Activated CD8-positive, alpha-beta T cell treated with anti-CD3 and anti-CD28 coated beads for 36 hours (primary cell): ENCODE measurements at regions not wholly inside any gene's neighbourhood (a gene's known extent, or its start where the extent isn't known, plus 50 kb on each side); places are given as distances from the start of the nearest gene placed in this dataset.
A peak's percentile ranks its signal among the peaks of the same experiment; 100 is the strongest.
"Not testable (repeated sequence)": the region's sequence is repeated elsewhere in the genome, so short reads cannot be mapped to it uniquely, and the experiment has no call there.

Experiments
- ATAC-seq: fragments of 200-7000 bp; cut with Tn5 transposase; one replicate; pipeline ENCODE4 v1.10.0; 2021; ENCODE audit warnings: mild to moderate bottlenecking, moderate library complexity
- CTCF ChIA-PET: fragments of 350-600 bp; sonication (Branson Sonifier 250); formaldehyde crosslinking; loops from one replicate; lab custom pipeline; 2021; ENCODE audit warnings: antibody characterized with exemption; lab: Charles Lee
- POLR2A ChIA-PET: fragments of 350-600 bp; sonication (Branson Sonifier 250); formaldehyde crosslinking; loops from one replicate; lab custom pipeline; 2021; ENCODE audit warnings: antibody characterized with exemption; lab: Charles Lee
- DNase-seq: peaks from one replicate; pipeline ENCODE4 v3.0.0-alpha.2; 2020
- H3K27ac Mint-ChIP-seq: one replicate; pipeline ENCODE4 v1.8.0; 2021; ENCODE audit warnings: mild to moderate bottlenecking, mixed read lengths
- H3K27me3 Mint-ChIP-seq: one replicate; pipeline ENCODE4 v1.8.0; 2021; ENCODE audit warnings: mixed read lengths
- H3K36me3 Mint-ChIP-seq: one replicate; pipeline ENCODE4 v1.8.0; 2021; ENCODE audit warnings: low read depth, mixed read lengths
- H3K4me1 Mint-ChIP-seq: one replicate; pipeline ENCODE4 v1.8.0; 2021; ENCODE audit warnings: low read depth, mixed read lengths
- H3K4me3 Mint-ChIP-seq: one replicate; pipeline ENCODE4 v1.8.0; 2021; ENCODE audit warnings: mild to moderate bottlenecking, moderate library complexity, mixed read lengths
- H3K9me3 Mint-ChIP-seq: one replicate; pipeline ENCODE4 v1.8.0; 2021; ENCODE audit warnings: mixed read lengths
- intact Hi-C: fragments of 100-400 bp; cut with micrococcal nuclease; formaldehyde crosslinking; loops from one replicate; pipeline ENCODE4 v1.10.0; 2022
- TF ChIP-seq, protein P1 (sequence below): fragments of 200-600 bp; IDR thresholded peaks from one replicate; pipeline ENCODE4 v1.8.0; 2022; ENCODE audit warnings: antibody characterized with exemption, mild to moderate bottlenecking

DNA sequence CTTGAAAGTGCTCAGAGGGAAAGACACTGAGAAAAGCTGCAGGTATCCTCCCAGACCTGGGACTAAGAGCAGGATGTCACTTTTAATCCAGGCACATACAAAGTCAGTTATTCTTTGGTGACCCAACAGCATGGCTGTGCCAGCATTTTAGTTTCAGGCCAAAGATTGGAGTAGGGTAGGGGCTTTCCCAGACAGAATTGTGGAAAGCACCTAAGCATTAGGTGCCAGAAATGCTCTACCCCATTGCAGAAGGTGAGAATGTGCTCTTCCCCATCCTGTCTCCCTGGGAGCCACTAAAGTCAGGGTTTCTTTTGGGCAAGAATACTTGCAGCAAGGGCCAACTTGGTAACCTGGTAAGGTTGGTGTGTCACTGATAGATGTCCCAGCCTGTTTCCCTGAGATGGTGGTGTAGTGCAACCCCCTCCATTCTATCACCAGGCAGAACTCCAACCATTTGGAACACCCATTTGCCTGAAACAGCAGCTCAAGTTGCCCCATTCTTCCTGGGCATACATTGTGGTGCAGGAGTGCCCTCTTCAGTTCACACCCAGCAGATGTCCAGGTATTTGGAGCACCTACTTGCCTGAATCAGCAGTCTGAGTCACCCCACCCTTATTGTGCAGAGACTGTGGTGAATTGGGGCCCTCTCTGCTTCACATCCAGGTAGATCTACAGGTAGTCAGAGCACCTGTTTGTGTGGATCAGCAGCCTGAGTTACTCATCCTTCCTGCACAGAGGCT lies 183.5 kb downstream of the ZC4H2 start:
- no peaks in the 10 kb centered on the region for H3K36me3 Mint-ChIP-seq
- H3K27ac Mint-ChIP-seq: no peak overlapping the region
- DNase-seq: peak; percentile 1
- peaks cover 19% of the 10 kb centered on the region for H3K9me3 Mint-ChIP-seq
- ChIA-PET POLR2A (no interaction called here), CTCF (no interaction called here)
- no peak for ATAC-seq
- TF ChIP-seq, protein P1, sequence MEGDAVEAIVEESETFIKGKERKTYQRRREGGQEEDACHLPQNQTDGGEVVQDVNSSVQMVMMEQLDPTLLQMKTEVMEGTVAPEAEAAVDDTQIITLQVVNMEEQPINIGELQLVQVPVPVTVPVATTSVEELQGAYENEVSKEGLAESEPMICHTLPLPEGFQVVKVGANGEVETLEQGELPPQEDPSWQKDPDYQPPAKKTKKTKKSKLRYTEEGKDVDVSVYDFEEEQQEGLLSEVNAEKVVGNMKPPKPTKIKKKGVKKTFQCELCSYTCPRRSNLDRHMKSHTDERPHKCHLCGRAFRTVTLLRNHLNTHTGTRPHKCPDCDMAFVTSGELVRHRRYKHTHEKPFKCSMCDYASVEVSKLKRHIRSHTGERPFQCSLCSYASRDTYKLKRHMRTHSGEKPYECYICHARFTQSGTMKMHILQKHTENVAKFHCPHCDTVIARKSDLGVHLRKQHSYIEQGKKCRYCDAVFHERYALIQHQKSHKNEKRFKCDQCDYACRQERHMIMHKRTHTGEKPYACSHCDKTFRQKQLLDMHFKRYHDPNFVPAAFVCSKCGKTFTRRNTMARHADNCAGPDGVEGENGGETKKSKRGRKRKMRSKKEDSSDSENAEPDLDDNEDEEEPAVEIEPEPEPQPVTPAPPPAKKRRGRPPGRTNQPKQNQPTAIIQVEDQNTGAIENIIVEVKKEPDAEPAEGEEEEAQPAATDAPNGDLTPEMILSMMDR: no peak
- intact Hi-C loops: no loop called here
- no peaks in the 10 kb centered on the region for H3K4me1 Mint-ChIP-seq
- no peaks in the 10 kb centered on the region for H3K27me3 Mint-ChIP-seq
- H3K4me3 Mint-ChIP-seq: no peak overlapping the region

DNA sequence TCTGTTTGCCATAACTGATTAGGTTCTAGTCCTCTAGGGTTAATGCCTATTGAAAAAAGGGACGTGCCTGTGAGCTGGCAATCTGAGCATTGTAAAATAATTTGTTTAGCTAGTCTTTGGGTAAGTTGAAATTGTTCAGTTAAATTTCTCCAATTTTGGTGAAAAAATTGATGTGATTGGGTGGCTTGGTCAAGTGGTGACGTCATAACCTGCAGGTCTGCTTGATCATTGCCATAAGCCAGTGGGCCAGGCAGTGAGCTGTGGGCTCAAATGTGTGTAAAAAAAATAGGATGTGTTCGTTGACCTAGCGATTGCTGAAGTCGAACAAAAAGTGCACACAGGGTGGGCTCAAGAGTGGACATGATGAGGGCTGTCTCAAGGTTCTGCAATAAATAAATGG lies 193.3 kb downstream of the ZC4H2 start:
- TF ChIP-seq, protein P1: no peak
- POLR2A ChIA-PET: no interaction called here
- Mint-ChIP-seq H3K9me3 (peaks cover 6% of the 10 kb centered on the region), H3K36me3 (no peaks in the 10 kb centered on the region), H3K27ac (no peak overlapping the region), H3K4me1 (no peaks in the 10 kb centered on the region), H3K4me3 (no peak overlapping the region), H3K27me3 (no peaks in the 10 kb centered on the region)
- CTCF ChIA-PET: no interaction called here
- intact Hi-C loops: no loop called here
- ATAC-seq (no peak), DNase-seq (no peak)

DNA sequence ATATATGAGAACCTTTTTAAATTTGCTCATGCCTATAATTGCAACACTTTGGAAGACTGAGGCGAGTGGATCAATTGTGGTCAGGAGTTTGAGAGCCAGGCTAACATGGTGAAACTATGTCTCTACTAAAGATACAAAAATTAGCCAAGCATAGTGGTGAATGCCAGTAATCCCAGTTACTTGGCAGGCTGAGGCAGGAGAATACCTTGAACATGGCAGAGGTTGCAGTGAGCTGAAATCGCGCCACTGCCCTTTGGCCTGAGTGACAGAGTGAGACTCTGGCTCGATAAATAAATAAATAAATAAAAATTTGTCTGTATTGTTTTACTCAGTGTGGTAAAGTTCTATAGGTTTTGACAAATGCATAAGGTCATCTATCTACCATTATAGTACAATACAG lies 218.2 kb downstream of the ZC4H2 start:
- POLR2A ChIA-PET: no interaction called here
- intact Hi-C loops: no loop called here
- Mint-ChIP-seq H3K4me3 (no peak overlapping the region), H3K36me3 (peaks cover 4% of the 10 kb centered on the region), H3K27ac (no peak overlapping the region), H3K27me3 (no peaks in the 10 kb centered on the region), H3K9me3 (no peaks in the 10 kb centered on the region), H3K4me1 (peaks cover 7% of the 10 kb centered on the region)
- DNase-seq (no peak), ATAC-seq (no peak)
- CTCF ChIA-PET: interaction anchor here (1.1 kb wide), 1 partner anchor 694 kb away, joined by 3 read pairs; no protein-coding TSS in a partner anchor
- TF ChIP-seq, protein P1: no peak

DNA sequence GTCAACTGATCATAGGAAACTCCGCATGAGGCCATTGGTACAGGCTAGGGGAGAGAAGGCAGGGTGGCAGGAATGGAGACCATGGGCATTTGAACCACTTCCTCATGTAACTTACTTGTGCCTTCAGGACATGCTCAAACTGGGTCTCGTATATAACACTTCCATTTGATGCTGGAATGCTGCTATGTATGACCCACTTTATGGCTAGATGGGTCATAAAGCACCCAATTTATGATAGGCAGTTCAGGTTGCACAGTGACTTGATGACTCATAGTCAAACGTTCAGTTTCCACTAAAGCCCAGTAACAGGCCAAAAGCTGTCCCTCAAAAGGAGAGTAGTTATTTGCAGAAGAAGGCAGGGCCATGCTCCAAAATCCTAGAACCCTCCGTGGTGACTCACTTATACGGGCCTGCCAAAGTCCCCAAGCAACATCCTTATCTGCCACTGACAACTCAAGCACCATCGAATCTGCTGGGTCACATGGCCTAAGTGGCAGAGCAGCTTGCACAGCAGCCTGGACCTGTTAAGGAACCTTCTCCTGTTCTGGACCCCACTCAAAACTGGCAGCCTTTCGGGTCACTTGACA lies 236.4 kb downstream of the ZC4H2 start:
- peaks cover 2% of the 10 kb centered on the region for H3K9me3 Mint-ChIP-seq
- no peaks in the 10 kb centered on the region for H3K4me1 Mint-ChIP-seq
- CTCF ChIA-PET: no interaction called here
- no peak overlapping the region for H3K4me3 Mint-ChIP-seq
- H3K36me3 Mint-ChIP-seq: no peaks in the 10 kb centered on the region
- TF ChIP-seq, protein P1: no peak
- intact Hi-C loops: no loop called here
- no peak overlapping the region for H3K27ac Mint-ChIP-seq
- ATAC-seq: no peak
- DNase-seq: no peak
- no peaks in the 10 kb centered on the region for H3K27me3 Mint-ChIP-seq
- POLR2A ChIA-PET: no interaction called here

DNA sequence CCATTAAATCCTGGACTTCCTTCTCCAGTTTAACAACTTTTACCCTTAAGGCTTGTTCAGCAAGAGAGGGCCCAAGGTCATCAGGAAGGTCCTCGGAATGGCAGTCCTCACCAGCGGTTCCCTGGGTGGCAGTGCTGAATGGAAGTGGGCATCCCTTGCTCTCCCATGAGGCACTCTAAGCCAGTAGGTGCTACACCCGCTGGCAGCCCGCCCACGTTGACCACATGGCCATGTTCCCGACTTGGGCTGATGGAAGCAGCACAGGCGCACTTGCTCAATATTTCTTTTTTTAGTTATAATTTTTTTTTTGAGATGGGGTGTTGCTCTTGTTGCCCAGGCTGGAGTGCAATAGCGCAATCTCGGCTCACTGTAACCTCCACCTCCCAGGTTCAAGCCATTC lies 277.9 kb downstream of the ZC4H2 start:
- Mint-ChIP-seq H3K27me3 (no peaks in the 10 kb centered on the region), H3K27ac (no peak overlapping the region), H3K9me3 (peaks cover 9% of the 10 kb centered on the region), H3K4me1 (no peaks in the 10 kb centered on the region), H3K4me3 (no peak overlapping the region), H3K36me3 (no peaks in the 10 kb centered on the region)
- ChIA-PET POLR2A (no interaction called here), CTCF (no interaction called here)
- TF ChIP-seq, protein P1: no peak
- intact Hi-C loops: no loop called here
- DNase-seq (no peak), ATAC-seq (no peak)

DNA sequence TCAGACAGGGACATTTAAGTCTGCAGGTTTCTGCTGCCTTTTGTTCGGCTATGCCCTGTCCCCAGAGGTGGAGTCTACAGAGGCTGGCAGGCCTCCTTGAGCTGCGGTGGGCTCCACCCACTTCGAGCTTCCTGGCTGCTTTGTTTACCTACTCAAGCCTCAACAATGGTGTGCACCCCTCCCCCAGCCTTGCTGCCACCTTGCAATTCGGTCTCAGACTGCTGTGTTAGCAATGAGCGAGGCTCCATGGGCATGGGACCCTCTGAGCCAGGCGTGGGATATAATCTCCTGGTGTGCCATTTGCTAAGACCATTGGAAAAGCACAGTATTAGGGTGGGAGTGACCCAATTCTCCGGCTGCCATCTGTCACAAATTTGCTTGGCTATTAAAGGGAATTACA lies 280.9 kb downstream of the ZC4H2 start:
- DNase-seq, H3K4me3 Mint-ChIP-seq, CTCF ChIA-PET, H3K27me3 Mint-ChIP-seq, ATAC-seq, H3K4me1 Mint-ChIP-seq, POLR2A ChIA-PET, H3K9me3 Mint-ChIP-seq, intact Hi-C loops, H3K36me3 Mint-ChIP-seq, H3K27ac Mint-ChIP-seq: not testable (repeated sequence)
